ENCODE measurements at regions not wholly inside any gene's neighbourhood (a gene's known extent, or its start where the extent isn't known, plus 50 kb on each side); places are given as distances from the start of the nearest gene placed in this dataset.

GRCh38 chr10:131435232-131435631 is 123.7 kb upstream of the TCERG1L start:
- Histone ChIP-seq H3K27ac (ENCODE audit: extremely low read length, insufficient read depth, low read length) (no peak overlapping the region), H3K4me2 (ENCODE audit: low read depth, low read length) (no peak overlapping the region), H3K36me3 (replicated peaks in 1 of 2; ENCODE audit: control insufficient read depth in 1 of 2, insufficient read depth in 2 of 2, low read length in 2 of 2) (no peaks in the 10 kb centered on the region), H3K4me3 (replicated peaks in 1 of 3; ENCODE audit: insufficient read depth in 1 of 3, low read depth in 2 of 3, low read length in 3 of 3) (no peak overlapping the region), H3K9me3 (ENCODE audit: low read length) (no peaks in the 10 kb centered on the region), H3K27me3 (ENCODE audit: control insufficient read depth in 1 of 2, insufficient read depth in 2 of 2, low read length in 2 of 2) (peaks cover 7 to 82% of the 10 kb centered on the region in 2 experiments), H3K79me2 (ENCODE audit: insufficient read depth, low read length) (no peaks in the 10 kb centered on the region), H2AFZ (ENCODE audit: low read length) (no peak overlapping the region), H4K20me1 (ENCODE audit: insufficient read depth, low read length) (no peaks in the 10 kb centered on the region), H3K9ac (ENCODE audit: insufficient read depth, low read depth, low read length) (no peak overlapping the region), H3K4me1 (ENCODE audit: insufficient read depth, low read length) (no peaks in the 10 kb centered on the region)
- no TSS peak for BruUV-seq (replicated peaks)
- ChIA-PET POLR2A (no interaction called here), CTCF (ENCODE audit: low intra/inter-chr PET ratio, low total read pairs) (no interaction called here)
- DNase-seq (ENCODE audit: low spot score) (no peak), FAIRE-seq (no peak), ATAC-seq (no peak)
- intact Hi-C loops (cut with micrococcal nuclease; ENCODE audit: unreplicated experiment) (no loop called here), in situ Hi-C loops (cut with HindIII; ENCODE audit: extremely low pct_ligation_motif_present, low pct_unique_long_range_greater_than_20kb) (no loop called here)
- no peak for TF ChIP-seq SKI (IDR thresholded peaks at IDR 0.05; ENCODE audit: partially characterized antibody)
- TF ChIP-seq TIGD3 (CRISPR knock-in tag; IDR thresholded peaks at IDR 0.05; ENCODE audit: borderline replicate concordance), result no peak
- TF ChIP-seq ATF7 (IDR thresholded peaks at IDR 0.05), result no peak
- no peak for TF ChIP-seq ATF7 (CRISPR knock-in tag; IDR thresholded peaks at IDR 0.05)
- TF ChIP-seq FOXO1 (CRISPR knock-in tag; IDR thresholded peaks at IDR 0.05), result no peak
- TF ChIP-seq TCF12 (IDR thresholded peaks at IDR 0.05), result no peak
- no peak for TF ChIP-seq TCF12 (CRISPR knock-in tag; IDR thresholded peaks at IDR 0.05)
- TF ChIP-seq ZMYM4 (CRISPR knock-in tag; IDR thresholded peaks at IDR 0.05), result no peak
- TF ChIP-seq ZNF333 (CRISPR knock-in tag; IDR thresholded peaks at IDR 0.05; ENCODE audit: borderline replicate concordance), result no peak
- TF ChIP-seq KDM5B (CRISPR knock-in tag; IDR thresholded peaks at IDR 0.05; ENCODE audit: borderline replicate concordance), result no peak
- no peak for TF ChIP-seq MIXL1 (CRISPR knock-in tag; IDR thresholded peaks at IDR 0.05)
- no peak for TF ChIP-seq ZNF768 (CRISPR knock-in tag; IDR thresholded peaks at IDR 0.05)
- no peak for TF ChIP-seq SMYD3 (CRISPR knock-in tag; IDR thresholded peaks at IDR 0.05)
- no peak for TF ChIP-seq MAFF (IDR thresholded peaks at IDR 0.05; ENCODE audit: low read depth, low read length)
- TF ChIP-seq ATM (IDR thresholded peaks at IDR 0.05; ENCODE audit: borderline replicate concordance), result no peak
- no peak for TF ChIP-seq ZNF138 (CRISPR knock-in tag; IDR thresholded peaks at IDR 0.05; ENCODE audit: low read depth)
- WGBS (ENCODE audit: low lambda C conversion rate), result 42% methylated on average over 6 of the region's 9 CpGs
